ENCODE measurements at regions not wholly inside any gene's neighbourhood (a gene's known extent, or its start where the extent isn't known, plus 50 kb on each side); places are given as distances from the start of the nearest gene placed in this dataset.

DNA sequence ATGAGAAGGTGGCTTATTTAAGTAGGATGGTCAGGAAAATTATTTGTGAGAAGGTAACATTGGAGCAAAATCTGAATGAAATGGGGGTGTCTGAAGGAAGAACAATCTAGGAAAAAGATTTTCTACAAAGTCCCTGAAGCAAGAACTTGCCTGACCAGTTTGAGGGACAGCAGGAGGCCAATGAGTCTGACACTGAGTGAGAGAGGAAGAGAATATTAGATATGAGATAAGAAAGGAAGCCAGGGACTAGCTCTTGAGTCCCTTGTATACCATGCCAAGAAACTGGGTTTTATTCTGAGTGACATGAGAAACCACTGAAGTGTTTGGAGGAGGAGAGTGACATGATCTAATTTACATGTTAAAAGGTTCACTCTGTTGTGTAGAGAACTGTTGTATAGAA is 1478.9 kb downstream of the RPA4 start:
- TF ChIP-seq, protein P1, sequence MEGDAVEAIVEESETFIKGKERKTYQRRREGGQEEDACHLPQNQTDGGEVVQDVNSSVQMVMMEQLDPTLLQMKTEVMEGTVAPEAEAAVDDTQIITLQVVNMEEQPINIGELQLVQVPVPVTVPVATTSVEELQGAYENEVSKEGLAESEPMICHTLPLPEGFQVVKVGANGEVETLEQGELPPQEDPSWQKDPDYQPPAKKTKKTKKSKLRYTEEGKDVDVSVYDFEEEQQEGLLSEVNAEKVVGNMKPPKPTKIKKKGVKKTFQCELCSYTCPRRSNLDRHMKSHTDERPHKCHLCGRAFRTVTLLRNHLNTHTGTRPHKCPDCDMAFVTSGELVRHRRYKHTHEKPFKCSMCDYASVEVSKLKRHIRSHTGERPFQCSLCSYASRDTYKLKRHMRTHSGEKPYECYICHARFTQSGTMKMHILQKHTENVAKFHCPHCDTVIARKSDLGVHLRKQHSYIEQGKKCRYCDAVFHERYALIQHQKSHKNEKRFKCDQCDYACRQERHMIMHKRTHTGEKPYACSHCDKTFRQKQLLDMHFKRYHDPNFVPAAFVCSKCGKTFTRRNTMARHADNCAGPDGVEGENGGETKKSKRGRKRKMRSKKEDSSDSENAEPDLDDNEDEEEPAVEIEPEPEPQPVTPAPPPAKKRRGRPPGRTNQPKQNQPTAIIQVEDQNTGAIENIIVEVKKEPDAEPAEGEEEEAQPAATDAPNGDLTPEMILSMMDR (IDR thresholded peaks at IDR 0.05; ENCODE audit: low read depth, low read length, missing control alignments): no peak
- H3K4me3 ChIP-seq (ENCODE audit: low read depth, low read length): no peak overlapping the region
- in situ Hi-C loops (cut with HindIII; ENCODE audit: low pct_ligation_motif_present, low sequenced_read_pairs): no loop called here
- DNase-seq: no peak
- no peaks in the 10 kb centered on the region for H3K27me3 ChIP-seq (replicated peaks)
- H3K27ac ChIP-seq: no peak overlapping the region
- H3K36me3 ChIP-seq (replicated peaks): no peaks in the 10 kb centered on the region

DNA sequence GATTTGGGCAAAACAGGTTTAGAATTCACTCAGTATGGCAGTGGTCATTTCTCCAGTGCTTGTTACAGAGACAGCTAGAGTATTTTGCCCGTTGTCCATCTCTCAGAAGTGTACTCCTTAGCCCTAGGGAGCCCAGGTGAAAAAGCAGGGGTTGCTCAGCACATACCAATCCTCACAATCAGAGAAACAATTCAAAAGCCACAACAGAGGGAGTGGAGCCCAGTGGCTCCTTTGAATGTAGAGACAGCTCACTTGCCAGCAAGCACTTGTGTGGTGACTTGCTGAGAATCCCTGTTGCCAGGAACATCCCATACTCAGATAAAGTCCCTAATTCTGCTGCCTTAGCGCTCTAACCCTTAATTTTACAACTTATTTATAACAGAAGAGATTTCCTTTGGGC is 1488.3 kb downstream of the RPA4 start:
- in situ Hi-C loops (cut with HindIII; ENCODE audit: low pct_ligation_motif_present, low sequenced_read_pairs): no loop called here
- H3K27me3 ChIP-seq (replicated peaks): no peaks in the 10 kb centered on the region
- H3K27ac ChIP-seq: no peak overlapping the region
- DNase-seq: no peak
- H3K36me3 ChIP-seq (replicated peaks): no peaks in the 10 kb centered on the region
- TF ChIP-seq, protein P1 (IDR thresholded peaks at IDR 0.05; ENCODE audit: low read depth, low read length, missing control alignments): no peak
- no peak overlapping the region for H3K4me3 ChIP-seq (ENCODE audit: low read depth, low read length)

DNA sequence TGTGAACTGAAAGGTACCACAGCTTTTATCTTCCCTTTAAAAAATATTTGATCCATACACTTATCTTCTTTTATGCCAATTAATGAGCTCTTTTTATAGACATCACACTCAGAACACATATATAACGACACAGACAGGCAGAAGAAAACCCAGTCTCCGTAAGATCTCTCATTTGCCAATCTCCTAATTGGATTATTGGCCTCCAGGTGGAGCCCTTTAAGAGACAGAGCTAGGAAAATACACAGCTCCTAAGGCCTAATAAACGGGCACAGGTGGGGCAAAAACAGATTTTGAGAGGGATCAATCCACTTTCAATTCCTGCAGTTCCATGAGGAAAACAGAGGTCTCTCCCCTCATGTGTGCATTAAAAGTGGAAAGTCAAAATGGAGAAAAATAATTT is 1495.4 kb downstream of the RPA4 start:
- H3K36me3 ChIP-seq (replicated peaks): no peaks in the 10 kb centered on the region
- in situ Hi-C loops (cut with HindIII; ENCODE audit: low pct_ligation_motif_present, low sequenced_read_pairs): no loop called here
- no peak overlapping the region for H3K27ac ChIP-seq

DNA sequence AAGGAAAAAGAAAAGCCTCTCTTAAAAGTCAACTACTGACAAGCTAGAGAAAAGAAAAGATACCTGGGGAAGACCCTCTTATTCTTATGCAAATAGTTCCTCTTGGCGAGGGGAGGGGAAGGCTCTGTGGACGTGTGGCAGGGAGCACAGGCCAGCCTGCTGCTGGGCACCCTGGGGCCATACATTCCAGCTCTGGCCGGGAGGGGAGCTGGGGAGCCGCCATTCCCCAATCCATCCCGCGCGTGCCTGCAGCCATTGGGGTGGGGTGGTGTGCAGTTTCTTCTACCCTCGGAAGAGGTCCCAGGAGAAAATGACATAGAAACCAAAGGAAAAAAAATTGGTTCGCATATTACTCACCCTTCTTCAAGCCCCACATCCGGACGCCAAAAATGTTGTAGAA is 1496.4 kb downstream of the RPA4 start:
- no peaks in the 10 kb centered on the region for H3K27me3 ChIP-seq (replicated peaks)
- no peaks in the 10 kb centered on the region for H3K36me3 ChIP-seq (replicated peaks)
- no peak overlapping the region for H3K27ac ChIP-seq
- in situ Hi-C loops (cut with HindIII; ENCODE audit: low pct_ligation_motif_present, low sequenced_read_pairs): no loop called here
- DNase-seq: no peak
- TF ChIP-seq, protein P1 (IDR thresholded peaks at IDR 0.05; ENCODE audit: low read depth, low read length, missing control alignments): no peak
- no peak overlapping the region for H3K4me3 ChIP-seq (ENCODE audit: low read depth, low read length)

More for the DNA sequence above, 1495.4 kb downstream of the RPA4 start:
- Histone ChIP-seq H3K27me3 (replicated peaks) (no peaks in the 10 kb centered on the region), H3K4me3 (ENCODE audit: low read depth, low read length) (no peak overlapping the region)
- TF ChIP-seq, protein P1 (IDR thresholded peaks at IDR 0.05; ENCODE audit: low read depth, low read length, missing control alignments): no peak
- no peak for DNase-seq

DNA sequence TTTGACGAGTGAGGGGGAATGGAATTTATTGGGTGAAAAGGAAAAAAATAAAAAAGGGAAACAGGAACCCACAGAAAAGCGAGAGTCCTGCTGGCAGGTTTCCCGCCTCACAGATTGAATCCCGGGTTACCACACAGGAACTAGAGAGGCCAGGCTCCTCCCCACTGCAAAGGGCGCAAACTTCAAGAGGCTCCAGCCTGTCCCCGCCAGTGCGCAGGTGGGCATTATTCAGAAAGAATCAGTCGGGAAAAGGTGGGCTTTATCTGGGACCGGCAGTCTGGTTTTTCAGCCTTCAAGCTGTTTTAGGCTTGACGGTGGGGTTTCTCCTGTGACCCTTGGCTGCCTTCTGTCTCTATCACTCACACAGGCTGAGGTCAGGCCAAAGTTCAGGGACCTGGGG is 1496.8 kb downstream of the RPA4 start:
- Histone ChIP-seq H3K27ac (no peak overlapping the region), H3K36me3 (replicated peaks) (no peaks in the 10 kb centered on the region), H3K4me3 (ENCODE audit: low read depth, low read length) (no peak overlapping the region), H3K27me3 (replicated peaks) (no peaks in the 10 kb centered on the region)
- no peak for DNase-seq
- in situ Hi-C loops (cut with HindIII; ENCODE audit: low pct_ligation_motif_present, low sequenced_read_pairs): no loop called here
- TF ChIP-seq, protein P1 (IDR thresholded peaks at IDR 0.05; ENCODE audit: low read depth, low read length, missing control alignments): no peak

DNA sequence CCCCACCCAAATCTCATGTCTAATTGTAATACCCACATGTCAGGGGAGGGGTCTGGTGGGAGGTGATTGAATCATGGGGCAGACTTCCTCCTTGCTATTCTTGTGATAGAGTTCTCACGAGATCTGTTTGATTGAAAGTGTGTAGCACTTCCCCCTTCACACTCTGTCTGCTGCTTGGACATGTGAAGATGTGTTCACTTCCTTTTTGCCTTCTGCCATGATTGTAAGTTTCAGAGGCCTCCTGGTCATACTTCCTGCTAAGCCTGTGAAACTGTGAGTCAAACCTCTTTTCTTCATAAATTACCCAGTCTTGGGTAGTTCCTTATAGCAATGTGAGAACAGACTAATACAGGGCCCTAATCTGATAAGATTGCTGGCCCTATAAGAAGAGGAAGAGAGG is 1514.8 kb downstream of the RPA4 start:
- H3K27ac ChIP-seq: no peak overlapping the region
- in situ Hi-C loops (cut with HindIII; ENCODE audit: low pct_ligation_motif_present, low sequenced_read_pairs): no loop called here

More for the DNA sequence above, 1514.8 kb downstream of the RPA4 start:
- no peak for DNase-seq
- TF ChIP-seq, protein P1 (IDR thresholded peaks at IDR 0.05; ENCODE audit: low read depth, low read length, missing control alignments): no peak
- Histone ChIP-seq H3K36me3 (replicated peaks) (no peaks in the 10 kb centered on the region), H3K27me3 (replicated peaks) (no peaks in the 10 kb centered on the region), H3K4me3 (ENCODE audit: low read depth, low read length) (no peak overlapping the region)

Data from brain microvascular endothelial cell (primary cell).